PC-3 (cell line): ENCODE measurements at regions not wholly inside any gene's neighbourhood (a gene's known extent, or its start where the extent isn't known, plus 50 kb on each side); places are given as distances from the start of the nearest gene placed in this dataset.

ENCODE experiments used
- ATAC-seq: fragments of 200-7000 bp; cut with Tn5 transposase; 2 replicates; pipeline ENCODE4 v1.9.1; 2020; ENCODE audit warnings: mild to moderate bottlenecking, moderate library complexity
- BruUV-seq: library from RNA; stranded (reverse); fragments of 400-500 nt; replicated peaks from 2 replicates; lab custom pipeline; 2021; lab: Mats Ljungman, UMichigan
- CTCF ChIA-PET: fragments of 300-600 bp; sonication (Branson Sonifier 250); formaldehyde crosslinking; loops from one replicate; lab custom pipeline; 2022; ENCODE audit warnings: antibody characterized with exemption; lab: Charles Lee
- POLR2A ChIA-PET: fragments of 300-600 bp; sonication (Branson Sonifier 250); formaldehyde crosslinking; loops from one replicate; lab custom pipeline; 2022; ENCODE audit warnings: antibody characterized with exemption; ENCODE audit not compliant: unreplicated experiment; lab: Charles Lee
- DNase-seq: peaks from one replicate; pipeline ENCODE4 v3.0.0-alpha.2; 2015
- H2AFZ ChIP-seq: fragments of 300-600 bp; sonication (generic); 2 replicates; pipeline ENCODE4 v1.6.0; 2016; ENCODE audit warnings: antibody characterized with exemption, low read length
- H3F3A ChIP-seq: fragments of 300-600 bp; sonication (generic); one replicate; pipeline ENCODE4 v1.6.0; 2017; ENCODE audit warnings: antibody characterized with exemption, low read length, control low read depth, mild to moderate bottlenecking; ENCODE audit not compliant: unreplicated experiment
- H3K27ac ChIP-seq: fragments of 300-600 bp; sonication (generic); 2 replicates; pipeline ENCODE4 v1.5.1; 2016; ENCODE audit warnings: mild to moderate bottlenecking, low read length
- H3K27me3 ChIP-seq: fragments of 300-600 bp; sonication (generic); 2 replicates; pipeline ENCODE4 v1.6.1; 2016; ENCODE audit warnings: low read length, mixed read lengths
- H3K36me3 ChIP-seq: fragments of 300-600 bp; sonication (generic); 2 replicates; pipeline ENCODE4 v1.6.1; 2016; ENCODE audit warnings: low read depth, mixed run types, low read length, mixed read lengths
- H3K4me1 ChIP-seq: fragments of 300-600 bp; sonication (generic); 2 replicates; pipeline ENCODE4 v1.5.1; 2016; ENCODE audit warnings: low read length; ENCODE audit not compliant: insufficient read depth
- H3K4me2 ChIP-seq: fragments of 300-600 bp; sonication (generic); 2 replicates; pipeline ENCODE4 v1.6.0; 2016; ENCODE audit warnings: low read length
- H3K4me3 ChIP-seq: fragments of 300-600 bp; sonication (generic); 2 replicates; pipeline ENCODE4 v1.5.1; 2016; ENCODE audit warnings: mild to moderate bottlenecking, low read length, mixed read lengths
- H3K79me2 ChIP-seq: fragments of 300-600 bp; sonication (generic); 2 replicates; pipeline ENCODE4 v1.6.1; 2017; ENCODE audit warnings: low read length, mixed read lengths
- H3K9ac ChIP-seq: fragments of 300-600 bp; sonication (generic); 2 replicates; pipeline ENCODE4 v1.6.0; 2016; ENCODE audit warnings: mild to moderate bottlenecking, low read length
- H3K9me2 ChIP-seq: fragments of 300-600 bp; sonication (generic); replicated peaks from 2 replicates; pipeline ENCODE4 v1.6.1; 2016; ENCODE audit warnings: mixed run types, low read length, mixed read lengths
- H3K9me3 ChIP-seq: fragments of 300-600 bp; sonication (generic); 2 replicates; pipeline ENCODE4 v1.6.1; 2016; ENCODE audit warnings: low read length, mixed read lengths
- H4K20me1 ChIP-seq: fragments of 300-600 bp; sonication (generic); 2 replicates; pipeline ENCODE4 v1.6.1; 2016; ENCODE audit warnings: low read length, mixed read lengths
- CTCF ChIP-seq: fragments of 300-600 bp; sonication (generic); conservative IDR thresholded peaks from 2 replicates; pipeline ENCODE4 v1.5.1; 2017; ENCODE audit warnings: antibody characterized with exemption, low read depth, mild to moderate bottlenecking, low read length
- EZH2 ChIP-seq: fragments of 300-600 bp; sonication (generic); IDR thresholded peaks from one replicate; pipeline ENCODE4 v1.6.1; 2017; ENCODE audit warnings: antibody characterized with exemption, mild to moderate bottlenecking, low read length; ENCODE audit not compliant: unreplicated experiment
- EZH2phosphoT487 ChIP-seq: fragments of 300-600 bp; sonication (generic); IDR thresholded peaks from 2 replicates; pipeline ENCODE4 v1.6.1; 2018; ENCODE audit warnings: mild to moderate bottlenecking, antibody characterized with exemption, low read length, borderline replicate concordance
- intact Hi-C: fragments of 100-400 bp; cut with micrococcal nuclease; formaldehyde crosslinking; loops from 2 replicates; pipeline ENCODE4 v1.9.0; 2023

GRCh38 chr10:7471720-7472367 is 61.0 kb upstream of the SFMBT2 start:
- H3K4me1 ChIP-seq = no peaks in the 10 kb centered on the region
- no peaks in the 10 kb centered on the region for H3K79me2 ChIP-seq
- H3K9me2 ChIP-seq = no peaks in the 10 kb centered on the region
- POLR2A ChIA-PET = no interaction called here
- TF ChIP-seq EZH2 (no peak), CTCF (no peak), EZH2phosphoT487 (no peak)
- no peaks in the 10 kb centered on the region for H3K36me3 ChIP-seq
- no peak overlapping the region for H2AFZ ChIP-seq
- ATAC-seq (no peak), DNase-seq (no peak)
- no peak overlapping the region for H3K4me2 ChIP-seq
- H3K27ac ChIP-seq = no peak overlapping the region
- H4K20me1 ChIP-seq = no peaks in the 10 kb centered on the region
- CTCF ChIA-PET = no interaction called here
- no TSS peak for BruUV-seq
- H3K9ac ChIP-seq = no peak overlapping the region
- intact Hi-C loops = no loop called here
- H3K27me3 ChIP-seq = peaks cover 37% of the 10 kb centered on the region; the same call in 1 of the 2 replicates
- no peaks in the 10 kb centered on the region for H3F3A ChIP-seq
- H3K4me3 ChIP-seq = no peak overlapping the region
- H3K9me3 ChIP-seq = no peaks in the 10 kb centered on the region

DNA sequence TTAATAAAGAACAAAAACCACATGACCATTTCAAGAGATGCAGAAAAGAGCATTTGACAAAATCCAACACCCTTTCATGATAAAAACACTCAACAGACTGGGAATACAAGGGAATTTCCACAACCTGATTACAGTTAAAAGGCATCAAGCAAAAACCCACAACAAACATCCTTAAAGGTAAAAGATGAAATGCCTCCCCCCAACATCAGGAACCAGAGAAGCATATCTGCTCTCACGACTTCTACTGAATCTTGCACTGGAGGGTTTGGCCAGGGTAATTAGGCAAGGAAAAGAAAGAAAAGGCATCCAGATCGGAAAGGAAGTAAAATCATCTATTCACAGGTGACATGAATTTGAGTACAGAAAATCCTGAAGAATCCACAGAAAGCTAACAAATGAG is 59.5 kb upstream of the SFMBT2 start:
- BruUV-seq = no TSS peak
- POLR2A ChIA-PET = no interaction called here

DNA sequence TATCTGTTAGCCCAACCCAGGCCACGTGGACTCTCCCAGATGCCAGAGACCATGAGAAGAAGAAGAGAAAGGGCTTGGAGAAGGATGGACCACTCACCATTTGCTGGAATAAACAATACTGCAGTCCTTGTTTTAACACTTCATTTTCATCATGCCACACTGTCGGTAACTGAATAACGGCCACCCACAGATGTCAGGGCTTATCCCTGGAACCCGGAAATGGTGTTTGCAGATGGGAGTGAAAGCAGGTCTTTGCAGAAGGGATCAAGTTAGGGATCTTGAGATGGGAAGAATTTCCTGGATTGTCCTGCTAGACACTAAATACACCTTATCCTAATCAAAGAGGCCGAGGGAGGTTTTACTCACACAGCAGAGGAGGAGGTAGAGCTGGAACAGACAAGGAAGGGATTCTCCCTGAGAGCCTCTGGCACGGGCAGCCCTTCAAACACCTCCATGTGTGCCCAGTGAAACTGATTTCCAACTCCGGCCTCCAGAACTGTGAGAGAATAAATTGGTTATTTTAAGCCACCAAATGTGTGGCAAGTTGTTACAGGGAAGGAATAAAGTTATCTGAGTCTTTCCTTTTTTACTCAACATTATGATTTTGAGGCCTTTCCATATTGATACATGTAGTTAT is 56.3 kb upstream of the SFMBT2 start:
- intact Hi-C loops = no loop called here

More for the DNA sequence above, 59.5 kb upstream of the SFMBT2 start:
- no peaks in the 10 kb centered on the region for H3K9me2 ChIP-seq
- H3F3A ChIP-seq = no peaks in the 10 kb centered on the region
- H3K4me1 ChIP-seq = no peaks in the 10 kb centered on the region
- H3K4me3 ChIP-seq = no peak overlapping the region
- peaks cover 37% of the 10 kb centered on the region; the same call in 1 of the 2 replicates for H3K27me3 ChIP-seq
- H3K36me3 ChIP-seq = no peaks in the 10 kb centered on the region
- no peak for DNase-seq
- no peak overlapping the region for H3K9ac ChIP-seq
- no peak for TF ChIP-seq EZH2
- H3K9me3 ChIP-seq = no peaks in the 10 kb centered on the region
- H3K27ac ChIP-seq = no peak overlapping the region
- ATAC-seq = no peak
- intact Hi-C loops = no loop called here
- no peak overlapping the region for H3K4me2 ChIP-seq
- H3K79me2 ChIP-seq = no peaks in the 10 kb centered on the region
- H4K20me1 ChIP-seq = no peaks in the 10 kb centered on the region
- CTCF ChIA-PET = no interaction called here
- H2AFZ ChIP-seq = no peak overlapping the region

More for the DNA sequence above, 56.3 kb upstream of the SFMBT2 start:
- Histone ChIP-seq H3K27ac (no peak overlapping the region), H3K9me3 (no peaks in the 10 kb centered on the region), H4K20me1 (no peaks in the 10 kb centered on the region), H3K36me3 (no peaks in the 10 kb centered on the region), H2AFZ (no peak overlapping the region), H3K9ac (no peak overlapping the region), H3F3A (no peaks in the 10 kb centered on the region), H3K27me3 (peaks cover 32% of the 10 kb centered on the region; the same call in 1 of the 2 replicates), H3K4me1 (no peaks in the 10 kb centered on the region), H3K4me3 (no peak overlapping the region), H3K4me2 (no peak overlapping the region), H3K79me2 (no peaks in the 10 kb centered on the region), H3K9me2 (no peaks in the 10 kb centered on the region)
- CTCF ChIA-PET = no interaction called here
- TF ChIP-seq EZH2phosphoT487 (no peak), CTCF (no peak), EZH2 (no peak)
- POLR2A ChIA-PET = no interaction called here
- no TSS peak for BruUV-seq
- no peak for ATAC-seq
- DNase-seq = no peak
